Endothelial cell of umbilical vein (primary cell): ENCODE measurements at regions not wholly inside any gene's neighbourhood (a gene's known extent, or its start where the extent isn't known, plus 50 kb on each side); places are given as distances from the start of the nearest gene placed in this dataset.

ENCODE experiments used
- CTCF ChIP-seq, 2 donors: IDR thresholded peaks; 1 replicate in 1 of 2; 2 replicates in 1 of 2; pipeline ENCODE4 v1.5.1; 2011; ENCODE audit warnings: low read length in 2 of 2, mild to moderate bottlenecking in 2 of 2, moderate library complexity in 2 of 2, control low read depth in 1 of 2, inconsistent platforms in 1 of 2, low read depth in 1 of 2; ENCODE audit not compliant: insufficient read depth in 1 of 2; ENCODE audit errors: extremely low read depth in 1 of 2
- MYC ChIP-seq: IDR thresholded peaks from one replicate; pipeline ENCODE4 v1.6.1; 2011; ENCODE audit warnings: mild to moderate bottlenecking, low read depth, low read length
- POLR2A ChIP-seq: IDR thresholded peaks from 2 replicates; pipeline ENCODE4 v1.6.1; 2012; ENCODE audit warnings: low read depth, mild to moderate bottlenecking, control low read depth, low read length
- POLR2AphosphoS5 ChIP-seq: IDR thresholded peaks from 2 replicates; pipeline ENCODE4 v1.6.1; 2012; ENCODE audit warnings: low read depth, mild to moderate bottlenecking, control low read depth, low read length, moderate library complexity; ENCODE audit not compliant: insufficient read depth

- TF ChIP-seq POLR2AphosphoS5 (no peak), CTCF (IDR thresholded peaks at IDR 0.05; ENCODE audit: extremely low read depth in 1 of 2, insufficient read depth in 1 of 2, low read depth in 1 of 2, low read length in 2 of 2) (no peak), MYC (no peak), POLR2A (no peak)
These were observed 158.5 kb downstream of the CDC42EP3 start for GRCh38 chr2:37512971-37513370.
